ENCODE measurements at regions not wholly inside any gene's neighbourhood (a gene's known extent, or its start where the extent isn't known, plus 50 kb on each side); places are given as distances from the start of the nearest gene placed in this dataset.

DNA sequence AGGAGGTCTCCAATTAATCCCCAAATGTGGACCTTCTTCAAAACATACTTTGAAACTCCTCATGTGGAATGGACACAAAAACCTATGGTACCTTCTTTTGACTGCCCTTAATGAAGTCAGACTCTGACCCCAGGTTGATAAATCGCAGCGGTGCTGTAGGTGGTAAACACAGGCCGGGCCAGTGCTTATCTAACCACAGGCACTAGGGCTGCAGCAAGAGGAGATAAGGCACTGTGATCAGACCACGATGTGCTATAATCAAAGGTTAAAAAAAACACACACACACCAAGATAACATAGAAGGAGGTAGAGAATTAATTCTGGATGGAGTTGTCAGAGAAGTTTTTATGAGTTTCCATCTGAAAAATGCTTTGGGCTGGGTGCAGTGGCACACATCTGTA is 52.3 kb upstream of the SIPA1L2 start:
- Histone ChIP-seq H3K4me1 (ENCODE audit: control insufficient read depth, extremely low read depth, insufficient read depth, low read length) (no peaks in the 10 kb centered on the region), H3K4me3 (replicated peaks in 1 of 4; ENCODE audit: control extremely low read depth in 1 of 4, insufficient read depth in 1 of 4, low read depth in 3 of 4, low read length in 4 of 4) (no peak overlapping the region), H3K27me3 (ENCODE audit: control insufficient read depth, insufficient read depth, low read length) (no peaks in the 10 kb centered on the region), H3K4me2 (ENCODE audit: extremely low read depth, insufficient read depth, low read length) (no peak overlapping the region), H4K20me1 (ENCODE audit: control insufficient read depth, extremely low read depth, insufficient read depth, low read length) (no peaks in the 10 kb centered on the region), H3K9ac (ENCODE audit: insufficient read depth, low read length) (no peak overlapping the region), H3K36me3 (ENCODE audit: control insufficient read depth, insufficient read depth, low read length) (no peaks in the 10 kb centered on the region), H3K9me3 (ENCODE audit: control insufficient read depth, insufficient read depth, low read depth, low read length) (no peaks in the 10 kb centered on the region), H3K27ac (ENCODE audit: insufficient read depth, low read length) (no peak overlapping the region), H2AFZ (ENCODE audit: low read length) (no peak overlapping the region), H3K79me2 (ENCODE audit: control insufficient read depth, insufficient read depth, low read length) (no peaks in the 10 kb centered on the region)
- no peak for TF ChIP-seq EZH2 (IDR thresholded peaks at IDR 0.05; ENCODE audit: low read length, missing control alignments)
- TF ChIP-seq, protein P1, sequence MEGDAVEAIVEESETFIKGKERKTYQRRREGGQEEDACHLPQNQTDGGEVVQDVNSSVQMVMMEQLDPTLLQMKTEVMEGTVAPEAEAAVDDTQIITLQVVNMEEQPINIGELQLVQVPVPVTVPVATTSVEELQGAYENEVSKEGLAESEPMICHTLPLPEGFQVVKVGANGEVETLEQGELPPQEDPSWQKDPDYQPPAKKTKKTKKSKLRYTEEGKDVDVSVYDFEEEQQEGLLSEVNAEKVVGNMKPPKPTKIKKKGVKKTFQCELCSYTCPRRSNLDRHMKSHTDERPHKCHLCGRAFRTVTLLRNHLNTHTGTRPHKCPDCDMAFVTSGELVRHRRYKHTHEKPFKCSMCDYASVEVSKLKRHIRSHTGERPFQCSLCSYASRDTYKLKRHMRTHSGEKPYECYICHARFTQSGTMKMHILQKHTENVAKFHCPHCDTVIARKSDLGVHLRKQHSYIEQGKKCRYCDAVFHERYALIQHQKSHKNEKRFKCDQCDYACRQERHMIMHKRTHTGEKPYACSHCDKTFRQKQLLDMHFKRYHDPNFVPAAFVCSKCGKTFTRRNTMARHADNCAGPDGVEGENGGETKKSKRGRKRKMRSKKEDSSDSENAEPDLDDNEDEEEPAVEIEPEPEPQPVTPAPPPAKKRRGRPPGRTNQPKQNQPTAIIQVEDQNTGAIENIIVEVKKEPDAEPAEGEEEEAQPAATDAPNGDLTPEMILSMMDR (conservative IDR thresholded peaks at IDR 0.05 in 1 of 2, IDR thresholded peaks at IDR 0.05 in 1 of 2; ENCODE audit: low read depth in 1 of 2, low read length in 2 of 2), result no peak
- peak in 1 of 2 donors; percentile 72 for DNase-seq (ENCODE audit: low read depth in 2 of 2)

DNA sequence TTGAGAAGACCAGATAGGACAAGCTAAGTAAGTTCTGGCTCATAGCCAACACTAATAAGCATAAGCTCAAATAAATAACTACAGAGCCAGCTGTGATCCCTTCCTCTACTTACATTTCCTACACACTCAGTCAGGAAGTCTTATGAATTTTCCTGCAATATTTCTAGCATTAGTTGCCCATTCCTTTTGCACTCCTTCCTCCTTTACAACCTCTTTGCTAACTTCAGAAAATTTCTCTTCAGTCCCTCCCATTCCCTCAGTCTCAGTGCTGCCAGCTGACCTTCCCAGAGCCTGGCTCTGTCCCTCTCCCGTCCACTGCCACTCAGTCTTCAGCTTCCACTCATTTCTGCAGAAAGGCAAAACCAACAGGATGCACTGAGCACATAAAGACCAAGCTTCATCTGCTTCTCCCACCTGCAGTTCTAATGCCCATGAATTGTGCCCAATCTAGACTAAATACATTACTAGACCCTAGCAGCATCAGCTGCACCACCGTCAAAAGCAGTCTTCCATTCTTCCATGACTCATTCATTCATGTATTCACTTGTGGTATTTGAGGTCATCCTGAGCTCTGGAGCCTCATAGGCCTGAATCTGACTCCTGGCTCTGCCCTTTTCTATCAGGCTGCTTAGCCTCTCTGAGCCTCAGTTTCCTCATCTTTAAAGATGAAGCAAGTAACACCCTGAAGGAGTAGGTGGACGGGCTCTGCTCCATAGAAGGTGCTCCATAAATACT is 54.6 kb upstream of the SIPA1L2 start:
- Histone ChIP-seq H3K4me1 (ENCODE audit: control insufficient read depth, extremely low read depth, insufficient read depth, low read length) (no peaks in the 10 kb centered on the region), H3K36me3 (ENCODE audit: control insufficient read depth, insufficient read depth, low read length) (no peaks in the 10 kb centered on the region), H3K27me3 (ENCODE audit: control insufficient read depth, insufficient read depth, low read length) (no peaks in the 10 kb centered on the region), H3K9ac (ENCODE audit: insufficient read depth, low read length) (no peak overlapping the region), H3K79me2 (ENCODE audit: control insufficient read depth, insufficient read depth, low read length) (no peaks in the 10 kb centered on the region), H4K20me1 (ENCODE audit: control insufficient read depth, extremely low read depth, insufficient read depth, low read length) (no peaks in the 10 kb centered on the region), H3K4me2 (ENCODE audit: extremely low read depth, insufficient read depth, low read length) (no peak overlapping the region), H2AFZ (ENCODE audit: low read length) (no peak overlapping the region), H3K9me3 (ENCODE audit: control insufficient read depth, insufficient read depth, low read depth, low read length) (no peaks in the 10 kb centered on the region), H3K4me3 (replicated peaks in 1 of 4; ENCODE audit: control extremely low read depth in 1 of 4, insufficient read depth in 1 of 4, low read depth in 3 of 4, low read length in 4 of 4) (no peak overlapping the region), H3K27ac (ENCODE audit: insufficient read depth, low read length) (no peak overlapping the region)
- no peak for TF ChIP-seq EZH2 (IDR thresholded peaks at IDR 0.05; ENCODE audit: low read length, missing control alignments)
- TF ChIP-seq, protein P1 (conservative IDR thresholded peaks at IDR 0.05 in 1 of 2, IDR thresholded peaks at IDR 0.05 in 1 of 2; ENCODE audit: low read depth in 1 of 2, low read length in 2 of 2), result no peak
- peak; percentile 34 to 75 for DNase-seq (ENCODE audit: low read depth in 2 of 2)

- TF ChIP-seq EZH2 (IDR thresholded peaks at IDR 0.05; ENCODE audit: low read length, missing control alignments), result no peak
Measured at GRCh38 chr1:232686346-232686745, 56.4 kb upstream of the SIPA1L2 start.

More at GRCh38 chr1:232686346-232686745, 56.4 kb upstream of the SIPA1L2 start:
- Histone ChIP-seq H3K27me3 (ENCODE audit: control insufficient read depth, insufficient read depth, low read length) (no peaks in the 10 kb centered on the region), H3K4me3 (replicated peaks in 1 of 4; ENCODE audit: control extremely low read depth in 1 of 4, insufficient read depth in 1 of 4, low read depth in 3 of 4, low read length in 4 of 4) (no peak overlapping the region), H3K4me1 (ENCODE audit: control insufficient read depth, extremely low read depth, insufficient read depth, low read length) (no peaks in the 10 kb centered on the region), H3K9me3 (ENCODE audit: control insufficient read depth, insufficient read depth, low read depth, low read length) (no peaks in the 10 kb centered on the region), H3K27ac (ENCODE audit: insufficient read depth, low read length) (no peak overlapping the region), H3K9ac (ENCODE audit: insufficient read depth, low read length) (no peak overlapping the region), H2AFZ (ENCODE audit: low read length) (no peak overlapping the region), H3K4me2 (ENCODE audit: extremely low read depth, insufficient read depth, low read length) (no peak overlapping the region), H4K20me1 (ENCODE audit: control insufficient read depth, extremely low read depth, insufficient read depth, low read length) (no peaks in the 10 kb centered on the region), H3K36me3 (ENCODE audit: control insufficient read depth, insufficient read depth, low read length) (no peaks in the 10 kb centered on the region), H3K79me2 (ENCODE audit: control insufficient read depth, insufficient read depth, low read length) (no peaks in the 10 kb centered on the region)
- peak in 1 of 2 donors; percentile 17 for DNase-seq (ENCODE audit: low read depth in 2 of 2)

Data from fibroblast of lung (primary cell).